ENCODE measurements at regions not wholly inside any gene's neighbourhood (a gene's known extent, or its start where the extent isn't known, plus 50 kb on each side); places are given as distances from the start of the nearest gene placed in this dataset.

- no peak for DNase-seq (ENCODE audit: insufficient read length, low spot score)
- TF ChIP-seq, protein P1, sequence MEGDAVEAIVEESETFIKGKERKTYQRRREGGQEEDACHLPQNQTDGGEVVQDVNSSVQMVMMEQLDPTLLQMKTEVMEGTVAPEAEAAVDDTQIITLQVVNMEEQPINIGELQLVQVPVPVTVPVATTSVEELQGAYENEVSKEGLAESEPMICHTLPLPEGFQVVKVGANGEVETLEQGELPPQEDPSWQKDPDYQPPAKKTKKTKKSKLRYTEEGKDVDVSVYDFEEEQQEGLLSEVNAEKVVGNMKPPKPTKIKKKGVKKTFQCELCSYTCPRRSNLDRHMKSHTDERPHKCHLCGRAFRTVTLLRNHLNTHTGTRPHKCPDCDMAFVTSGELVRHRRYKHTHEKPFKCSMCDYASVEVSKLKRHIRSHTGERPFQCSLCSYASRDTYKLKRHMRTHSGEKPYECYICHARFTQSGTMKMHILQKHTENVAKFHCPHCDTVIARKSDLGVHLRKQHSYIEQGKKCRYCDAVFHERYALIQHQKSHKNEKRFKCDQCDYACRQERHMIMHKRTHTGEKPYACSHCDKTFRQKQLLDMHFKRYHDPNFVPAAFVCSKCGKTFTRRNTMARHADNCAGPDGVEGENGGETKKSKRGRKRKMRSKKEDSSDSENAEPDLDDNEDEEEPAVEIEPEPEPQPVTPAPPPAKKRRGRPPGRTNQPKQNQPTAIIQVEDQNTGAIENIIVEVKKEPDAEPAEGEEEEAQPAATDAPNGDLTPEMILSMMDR (IDR thresholded peaks at IDR 0.05; ENCODE audit: insufficient read depth, missing control alignments), result no peak
- no peak for FAIRE-seq
Observed at GRCh38 chr2:59777120-59777519, 776.3 kb downstream of the BCL11A start.

- TF ChIP-seq, protein P1 (IDR thresholded peaks at IDR 0.05; ENCODE audit: insufficient read depth, missing control alignments), result no peak
- FAIRE-seq, result no peak
- no peak for DNase-seq (ENCODE audit: insufficient read length, low spot score)
Observed at GRCh38 chr2:59776726-59777008, 776.8 kb downstream of the BCL11A start.

DNA sequence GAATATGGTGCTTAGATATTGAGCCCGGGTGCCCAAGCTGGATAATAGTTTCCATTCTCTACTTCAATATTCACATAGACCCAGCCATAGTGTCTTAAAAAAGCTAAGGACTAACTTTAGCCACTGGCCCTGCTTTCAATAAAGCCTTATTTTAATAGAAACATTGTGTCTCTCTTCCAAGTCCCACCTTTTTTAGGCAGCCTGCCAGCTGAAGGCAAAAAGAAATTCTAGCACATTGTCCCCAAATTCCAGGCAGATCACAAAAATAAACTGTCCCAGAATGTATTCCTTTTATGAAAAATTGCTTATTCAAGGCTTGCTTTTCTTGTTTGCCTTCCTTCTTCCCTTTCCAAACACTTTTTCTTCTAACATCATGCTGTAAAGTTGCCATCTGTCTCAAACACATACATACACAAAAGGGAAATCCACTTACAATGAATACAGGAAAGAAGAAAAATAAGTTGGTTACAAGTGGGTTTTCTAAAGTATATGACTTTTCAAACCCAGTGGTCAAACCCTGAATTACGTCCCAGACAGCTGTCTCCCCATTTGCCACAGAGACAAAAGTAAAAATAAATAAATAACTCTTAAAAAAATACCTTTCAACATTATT lies 778.5 kb downstream of the BCL11A start:
- TF ChIP-seq, protein P1 (IDR thresholded peaks at IDR 0.05; ENCODE audit: insufficient read depth, missing control alignments), result no peak
- DNase-seq (ENCODE audit: insufficient read length, low spot score) (no peak), FAIRE-seq (no peak)

DNA sequence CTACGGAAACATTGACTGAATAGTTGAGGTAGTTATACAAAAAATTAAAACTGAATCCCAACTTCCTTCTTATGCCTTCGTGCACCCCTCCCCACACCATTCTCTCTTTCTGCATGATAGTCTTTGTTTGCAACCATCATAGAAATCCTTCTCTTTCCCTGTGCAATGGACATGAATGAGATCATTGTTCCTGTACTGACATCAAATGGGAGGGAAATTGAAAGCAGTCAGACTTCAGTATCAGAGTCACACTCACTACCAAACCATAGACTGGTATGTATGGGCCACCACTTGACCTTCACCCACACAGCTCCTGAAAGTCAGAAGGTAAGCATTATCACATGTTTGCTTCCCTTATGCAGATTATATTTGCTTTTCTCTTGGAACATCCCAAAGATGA lies 782.8 kb downstream of the BCL11A start:
- FAIRE-seq (no peak), DNase-seq (ENCODE audit: insufficient read length, low spot score) (no peak)
- TF ChIP-seq, protein P1 (IDR thresholded peaks at IDR 0.05; ENCODE audit: insufficient read depth, missing control alignments), result no peak

DNA sequence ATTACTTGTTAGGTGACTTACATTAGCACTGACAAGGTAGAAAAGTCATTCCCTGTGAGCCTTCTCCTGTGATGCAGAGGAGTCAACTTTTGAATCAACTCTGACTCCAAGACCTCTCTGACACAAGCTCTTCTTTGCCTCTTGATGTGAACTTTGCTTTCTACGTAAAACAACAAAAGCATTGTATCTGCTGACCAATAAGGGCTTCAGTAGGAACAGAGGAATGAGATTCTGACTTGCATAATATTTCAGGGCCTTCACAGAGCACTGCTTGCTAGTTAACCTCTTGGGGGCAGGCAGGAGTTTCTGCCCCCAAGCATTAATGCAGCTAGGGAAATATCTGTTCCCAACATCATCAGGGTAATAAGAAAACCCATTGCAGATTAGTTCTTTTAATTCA lies 791.5 kb downstream of the BCL11A start:
- TF ChIP-seq, protein P1 (IDR thresholded peaks at IDR 0.05; ENCODE audit: insufficient read depth, missing control alignments), result no peak
- FAIRE-seq (no peak), DNase-seq (ENCODE audit: insufficient read length, low spot score) (no peak)

GRCh38 chr2:59756150-59756549 lies 797.3 kb downstream of the BCL11A start:
- TF ChIP-seq, protein P1 (IDR thresholded peaks at IDR 0.05; ENCODE audit: insufficient read depth, missing control alignments), result no peak
- FAIRE-seq (no peak), DNase-seq (ENCODE audit: insufficient read length, low spot score) (no peak)

- TF ChIP-seq, protein P1 (IDR thresholded peaks at IDR 0.05; ENCODE audit: insufficient read depth, missing control alignments), result no peak
- FAIRE-seq (no peak), DNase-seq (ENCODE audit: insufficient read length, low spot score) (no peak)
Observed at GRCh38 chr2:59754011-59754735, 799.3 kb downstream of the BCL11A start.
